ENCODE measurements at regions not wholly inside any gene's neighbourhood (a gene's known extent, or its start where the extent isn't known, plus 50 kb on each side); places are given as distances from the start of the nearest gene placed in this dataset.

DNA sequence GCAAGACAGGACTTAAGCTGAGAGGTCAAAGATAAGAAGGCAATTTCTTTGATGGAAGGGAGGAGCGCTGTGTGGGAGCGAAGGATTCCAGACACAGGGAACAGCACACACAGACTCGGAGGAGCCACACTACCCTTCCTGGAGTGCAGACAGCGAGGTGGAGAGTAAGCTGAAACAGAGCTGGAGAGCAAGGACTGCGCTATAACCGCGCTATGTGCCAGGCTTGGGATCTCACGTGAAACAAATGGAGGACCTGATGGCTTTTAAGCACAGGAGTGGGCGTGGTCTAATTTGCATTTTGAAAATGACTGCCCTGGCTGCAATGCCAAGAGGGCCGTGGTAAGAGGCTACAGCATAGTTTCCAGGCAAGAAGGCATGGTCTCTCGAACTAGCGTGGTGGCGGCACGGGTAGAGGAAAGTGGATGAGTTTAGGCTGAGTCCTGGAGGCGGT lies 113.9 kb upstream of the SORBS2 start:
- no peak for TF ChIP-seq POLR2AphosphoS5 (IDR thresholded peaks at IDR 0.05; ENCODE audit: low read depth, low read length)
- TF ChIP-seq FOXM1 (IDR thresholded peaks at IDR 0.05; ENCODE audit: low read depth), result no peak
- TF ChIP-seq, protein P1, sequence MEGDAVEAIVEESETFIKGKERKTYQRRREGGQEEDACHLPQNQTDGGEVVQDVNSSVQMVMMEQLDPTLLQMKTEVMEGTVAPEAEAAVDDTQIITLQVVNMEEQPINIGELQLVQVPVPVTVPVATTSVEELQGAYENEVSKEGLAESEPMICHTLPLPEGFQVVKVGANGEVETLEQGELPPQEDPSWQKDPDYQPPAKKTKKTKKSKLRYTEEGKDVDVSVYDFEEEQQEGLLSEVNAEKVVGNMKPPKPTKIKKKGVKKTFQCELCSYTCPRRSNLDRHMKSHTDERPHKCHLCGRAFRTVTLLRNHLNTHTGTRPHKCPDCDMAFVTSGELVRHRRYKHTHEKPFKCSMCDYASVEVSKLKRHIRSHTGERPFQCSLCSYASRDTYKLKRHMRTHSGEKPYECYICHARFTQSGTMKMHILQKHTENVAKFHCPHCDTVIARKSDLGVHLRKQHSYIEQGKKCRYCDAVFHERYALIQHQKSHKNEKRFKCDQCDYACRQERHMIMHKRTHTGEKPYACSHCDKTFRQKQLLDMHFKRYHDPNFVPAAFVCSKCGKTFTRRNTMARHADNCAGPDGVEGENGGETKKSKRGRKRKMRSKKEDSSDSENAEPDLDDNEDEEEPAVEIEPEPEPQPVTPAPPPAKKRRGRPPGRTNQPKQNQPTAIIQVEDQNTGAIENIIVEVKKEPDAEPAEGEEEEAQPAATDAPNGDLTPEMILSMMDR (IDR thresholded peaks at IDR 0.05), result no peak
- no peak for TF ChIP-seq TAF1 (IDR thresholded peaks at IDR 0.05; ENCODE audit: borderline replicate concordance, low read depth, low read length)
